Lower leg skin (tissue), 4 donors: ENCODE measurements at regions not wholly inside any gene's neighbourhood (a gene's known extent, or its start where the extent isn't known, plus 50 kb on each side); places are given as distances from the start of the nearest gene placed in this dataset.
"Not testable (repeated sequence)": the region's sequence is repeated elsewhere in the genome, so short reads cannot be mapped to it uniquely, and the experiment has no call there.

Source experiments
- DNase-seq, 2 donors: peaks; one replicate each; pipeline ENCODE4 v3.0.0-alpha.2; 2019; ENCODE audit warnings: low spot score in 2 of 2
- H3K4me3 ChIP-seq: fragments of 200-600 bp; sonication (generic); 2 replicates; pipeline ENCODE4 v1.5.1; 2017; ENCODE audit warnings: mild to moderate bottlenecking, low read depth; ENCODE audit not compliant: poor library complexity, severe bottlenecking
- POLR2A ChIP-seq, 2 donors: fragments of 450-650 bp; IDR thresholded peaks; one replicate each; pipeline ENCODE4 v1.6.1; 2016 to 2017; ENCODE audit warnings: antibody characterized with exemption in 2 of 2, mild to moderate bottlenecking in 1 of 2, moderate library complexity in 1 of 2
- WGBS, 2 donors: methylation state at CpG; one replicate each; pipeline ENCODE4 v1.1.5; 2018; 5-methylcytosine and 5-hydroxymethylcytosine counted together
- intact Hi-C: fragments of 100-400 bp; cut with DNase I; formaldehyde crosslinking; loops from one replicate; pipeline ENCODE4 v1.15.0; 2023; ENCODE audit warnings: low total_unique reads
- TF ChIP-seq, protein P1 (sequence below), 3 donors: fragments of 450-650 bp; IDR thresholded peaks; one replicate each; pipeline ENCODE4 v1.5.1; 2016; ENCODE audit warnings: antibody characterized with exemption in 3 of 3, mild to moderate bottlenecking in 3 of 3, moderate library complexity in 2 of 3

DNA sequence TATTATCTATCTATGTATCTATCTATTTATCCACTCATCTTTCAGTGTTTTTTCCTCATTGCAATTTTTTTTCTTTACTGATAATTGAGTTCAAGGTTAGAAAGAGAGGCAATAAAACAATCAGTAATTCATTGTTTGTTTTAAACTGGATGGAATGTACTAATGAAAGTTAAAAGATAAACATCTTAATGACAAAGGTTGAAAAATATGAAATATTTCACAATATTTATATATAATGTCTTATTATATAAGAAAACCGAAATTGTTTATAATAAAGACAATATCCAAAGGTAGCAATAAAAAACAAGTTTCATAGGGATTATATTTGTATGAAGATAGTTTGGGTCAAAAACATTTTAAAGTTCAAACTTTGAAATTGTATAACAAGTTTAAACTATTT is 1015.5 kb upstream of the MIR17HG start:
- intact Hi-C loops: no loop called here
- WGBS, 2 donors: 78 to 83% methylated on average over 1 of the region's 1 CpG
- no peak overlapping the region for H3K4me3 ChIP-seq
- TF ChIP-seq POLR2A (IDR thresholded peaks at IDR 0.05): no peak
- TF ChIP-seq, protein P1, sequence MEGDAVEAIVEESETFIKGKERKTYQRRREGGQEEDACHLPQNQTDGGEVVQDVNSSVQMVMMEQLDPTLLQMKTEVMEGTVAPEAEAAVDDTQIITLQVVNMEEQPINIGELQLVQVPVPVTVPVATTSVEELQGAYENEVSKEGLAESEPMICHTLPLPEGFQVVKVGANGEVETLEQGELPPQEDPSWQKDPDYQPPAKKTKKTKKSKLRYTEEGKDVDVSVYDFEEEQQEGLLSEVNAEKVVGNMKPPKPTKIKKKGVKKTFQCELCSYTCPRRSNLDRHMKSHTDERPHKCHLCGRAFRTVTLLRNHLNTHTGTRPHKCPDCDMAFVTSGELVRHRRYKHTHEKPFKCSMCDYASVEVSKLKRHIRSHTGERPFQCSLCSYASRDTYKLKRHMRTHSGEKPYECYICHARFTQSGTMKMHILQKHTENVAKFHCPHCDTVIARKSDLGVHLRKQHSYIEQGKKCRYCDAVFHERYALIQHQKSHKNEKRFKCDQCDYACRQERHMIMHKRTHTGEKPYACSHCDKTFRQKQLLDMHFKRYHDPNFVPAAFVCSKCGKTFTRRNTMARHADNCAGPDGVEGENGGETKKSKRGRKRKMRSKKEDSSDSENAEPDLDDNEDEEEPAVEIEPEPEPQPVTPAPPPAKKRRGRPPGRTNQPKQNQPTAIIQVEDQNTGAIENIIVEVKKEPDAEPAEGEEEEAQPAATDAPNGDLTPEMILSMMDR (IDR thresholded peaks at IDR 0.05): no peak
- no peak for DNase-seq

GRCh38 chr13:90336507-90336906 is 1011.0 kb upstream of the MIR17HG start:
- DNase-seq: no peak
- 48 to 58% methylated on average over 4 of the region's 4 CpGs for WGBS, 2 donors
- intact Hi-C loops: no loop called here

DNA sequence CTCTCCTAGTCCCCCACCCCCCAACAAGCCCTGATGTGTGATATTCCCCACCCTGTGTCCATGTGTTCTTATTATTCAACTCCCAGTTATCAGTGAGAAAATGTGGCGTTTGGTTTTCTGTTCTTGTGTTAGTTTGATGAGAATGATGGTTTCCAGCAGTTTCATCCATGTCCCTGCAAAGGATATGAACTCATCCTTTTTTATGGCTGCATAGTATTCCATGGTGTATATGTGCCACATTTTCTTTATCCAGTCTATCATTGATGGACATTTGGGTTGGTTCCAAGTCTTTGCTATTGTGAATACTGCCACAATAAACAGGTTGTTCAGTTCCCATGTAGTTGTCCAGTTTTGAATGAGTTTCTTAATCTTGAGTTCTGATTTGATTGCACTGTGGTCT is 1006.1 kb upstream of the MIR17HG start:
- 82 to 93% methylated on average over 1 of the region's 1 CpG for WGBS, 2 donors
- DNase-seq, intact Hi-C loops, H3K4me3 ChIP-seq: not testable (repeated sequence)

More at GRCh38 chr13:90336507-90336906, 1011.0 kb upstream of the MIR17HG start:
- no peak overlapping the region for H3K4me3 ChIP-seq
- TF ChIP-seq, protein P1 (IDR thresholded peaks at IDR 0.05): no peak
- no peak for TF ChIP-seq POLR2A (IDR thresholded peaks at IDR 0.05)

DNA sequence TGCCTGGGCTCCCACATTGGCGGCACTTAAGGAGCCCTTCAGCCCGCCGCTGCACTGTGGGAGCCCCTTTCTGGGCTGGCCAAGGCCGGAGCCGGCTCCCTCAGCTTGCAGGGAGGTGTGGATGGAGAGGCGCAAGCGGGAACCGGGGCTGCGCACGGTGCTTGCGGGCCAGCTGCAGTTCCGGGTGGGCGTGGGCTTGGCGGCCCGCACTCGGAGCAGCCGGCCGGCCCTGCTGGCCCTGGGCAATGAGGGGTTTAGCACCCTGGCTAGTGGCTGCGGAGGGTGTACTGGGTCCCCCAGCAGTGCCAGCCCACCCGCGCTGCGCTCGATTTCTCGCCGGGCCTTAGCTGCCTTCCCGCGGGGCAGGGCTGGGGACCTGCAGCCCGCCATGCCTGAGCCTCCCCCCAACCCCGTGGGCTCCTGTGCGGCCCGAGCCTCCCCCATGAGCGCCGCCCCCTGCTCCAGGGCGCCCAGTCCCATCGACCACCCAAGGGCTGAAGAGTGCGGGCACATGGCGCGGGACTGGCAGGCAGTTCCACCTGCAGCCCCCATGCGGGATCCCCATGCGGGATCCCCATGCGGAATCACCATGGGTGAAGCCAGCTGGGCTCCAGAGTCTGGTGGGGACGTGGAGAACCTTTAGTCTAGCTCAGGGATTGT is 998.9 kb upstream of the MIR17HG start:
- H3K4me3 ChIP-seq, DNase-seq, intact Hi-C loops: not testable (repeated sequence)
- WGBS, 2 donors: 92 to 97% methylated on average over 12 to 19 of the region's 42 CpGs

GRCh38 chr13:90352763-90353162 is 994.7 kb upstream of the MIR17HG start:
- no peak for DNase-seq
- intact Hi-C loops: no loop called here
- TF ChIP-seq POLR2A (IDR thresholded peaks at IDR 0.05): no peak
- TF ChIP-seq, protein P1 (IDR thresholded peaks at IDR 0.05): no peak
- WGBS, 2 donors: 79 to 86% methylated on average over 1 of the region's 1 CpG
- H3K4me3 ChIP-seq: no peak overlapping the region

DNA sequence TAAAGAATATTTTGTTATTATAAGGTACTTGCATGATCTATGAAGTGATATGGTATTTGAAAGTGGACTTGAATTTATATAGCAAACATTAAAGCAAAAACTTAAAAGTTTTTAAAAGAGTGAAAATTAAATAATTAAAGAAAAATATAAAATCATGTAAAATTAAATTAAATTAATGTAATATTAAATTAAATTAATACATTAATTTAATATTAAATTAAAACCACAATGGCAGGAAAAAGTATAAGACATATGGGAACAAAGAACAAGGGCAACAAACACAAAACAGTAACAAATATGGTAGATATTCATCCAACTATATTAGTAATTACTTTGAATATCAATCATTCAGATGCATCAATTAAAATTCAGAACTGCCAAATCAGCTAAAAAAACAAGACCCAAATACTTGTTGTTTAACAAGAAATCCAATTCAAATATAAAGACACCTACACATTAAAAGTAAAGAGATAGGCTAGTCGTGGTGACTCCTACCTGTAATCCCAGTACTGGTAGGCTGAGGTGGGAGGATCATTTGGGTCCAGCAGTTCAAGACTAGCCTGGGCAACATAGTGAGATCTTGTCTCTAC is 992.2 kb upstream of the MIR17HG start:
- intact Hi-C loops: no loop called here
- no peak for DNase-seq
- WGBS, 2 donors: 91 to 93% methylated on average over 1 of the region's 1 CpG
- TF ChIP-seq, protein P1 (IDR thresholded peaks at IDR 0.05): no peak
- TF ChIP-seq POLR2A (IDR thresholded peaks at IDR 0.05): no peak
- no peak overlapping the region for H3K4me3 ChIP-seq

GRCh38 chr13:90360785-90361184 is 986.7 kb upstream of the MIR17HG start:
- H3K4me3 ChIP-seq: no peak overlapping the region
- WGBS, 2 donors: 76 to 82% methylated on average over 1 of the region's 1 CpG
- intact Hi-C loops: no loop called here
- no peak for DNase-seq
- no peak for TF ChIP-seq POLR2A (IDR thresholded peaks at IDR 0.05)
- TF ChIP-seq, protein P1 (IDR thresholded peaks at IDR 0.05): no peak
